ENCODE measurements at regions not wholly inside any gene's neighbourhood (a gene's known extent, or its start where the extent isn't known, plus 50 kb on each side); places are given as distances from the start of the nearest gene placed in this dataset.

- TF ChIP-seq CTCF (IDR thresholded peaks at IDR 0.05) (no peak), POLR2A (IDR thresholded peaks at IDR 0.05) (no peak)
- intact Hi-C loops (cut with DNase I) = no loop called here
- no peaks in the 10 kb centered on the region for H3K4me1 ChIP-seq
- 87 to 93% methylated on average over 4 of the region's 4 CpGs for WGBS, 2 donors
- no peak overlapping the region for H3K27ac ChIP-seq
- no peak for DNase-seq
- no peaks in the 10 kb centered on the region for H3K27me3 ChIP-seq
- H3K4me3 ChIP-seq (replicated peaks in 1 of 3) = no peak overlapping the region
- no peaks in the 10 kb centered on the region for H3K36me3 ChIP-seq
- no peaks in the 10 kb centered on the region for H3K9me3 ChIP-seq
Observed at GRCh38 chr2:195342061-195342460, 315.0 kb upstream of the SLC39A10 start.

GRCh38 chr2:195338856-195339255 lies 318.2 kb upstream of the SLC39A10 start:
- Histone ChIP-seq H3K27ac (no peak overlapping the region), H3K9me3 (no peaks in the 10 kb centered on the region), H3K4me3 (replicated peaks in 1 of 3) (no peak overlapping the region), H3K4me1 (no peaks in the 10 kb centered on the region), H3K36me3 (no peaks in the 10 kb centered on the region), H3K27me3 (no peaks in the 10 kb centered on the region)
- WGBS, 2 donors = 94 to 100% methylated on average over 1 of the region's 1 CpG
- TF ChIP-seq POLR2A (IDR thresholded peaks at IDR 0.05) (no peak), CTCF (IDR thresholded peaks at IDR 0.05) (no peak)
- intact Hi-C loops (cut with DNase I) = no loop called here
- no peak for DNase-seq

GRCh38 chr2:195337597-195337996 lies 319.4 kb upstream of the SLC39A10 start:
- Histone ChIP-seq H3K36me3 (no peaks in the 10 kb centered on the region), H3K27ac (no peak overlapping the region), H3K9me3 (no peaks in the 10 kb centered on the region), H3K27me3 (no peaks in the 10 kb centered on the region), H3K4me1 (no peaks in the 10 kb centered on the region), H3K4me3 (replicated peaks in 1 of 3) (no peak overlapping the region)
- TF ChIP-seq CTCF (IDR thresholded peaks at IDR 0.05) = no peak
- 71 to 89% methylated on average over 2 of the region's 2 CpGs for WGBS, 2 donors
- no peak for DNase-seq
- intact Hi-C loops (cut with DNase I) = no loop called here

- no peaks in the 10 kb centered on the region for H3K36me3 ChIP-seq
- no peaks in the 10 kb centered on the region for H3K27me3 ChIP-seq
- intact Hi-C loops (cut with DNase I) = no loop called here
- TF ChIP-seq CTCF (IDR thresholded peaks at IDR 0.05) (no peak), POLR2A (IDR thresholded peaks at IDR 0.05) (no peak)
- H3K4me3 ChIP-seq (replicated peaks in 1 of 3) = no peak overlapping the region
- H3K4me1 ChIP-seq = no peaks in the 10 kb centered on the region
- H3K27ac ChIP-seq = no peak overlapping the region
- DNase-seq = no peak
- no peaks in the 10 kb centered on the region for H3K9me3 ChIP-seq
Observed at GRCh38 chr2:195333869-195334268, 323.2 kb upstream of the SLC39A10 start.

- Histone ChIP-seq H3K27me3 (no peaks in the 10 kb centered on the region), H3K36me3 (no peaks in the 10 kb centered on the region), H3K4me1 (no peaks in the 10 kb centered on the region), H3K9me3 (no peaks in the 10 kb centered on the region), H3K27ac (no peak overlapping the region), H3K4me3 (replicated peaks in 1 of 3) (no peak overlapping the region)
- intact Hi-C loops (cut with DNase I) = no loop called here
- TF ChIP-seq POLR2A (IDR thresholded peaks at IDR 0.05) = no peak
- 77 to 84% methylated on average over 2 of the region's 2 CpGs for WGBS, 2 donors
- no peak for DNase-seq
Observed at GRCh38 chr2:195331966-195332365, 325.1 kb upstream of the SLC39A10 start.

GRCh38 chr2:195331129-195331528 lies 325.9 kb upstream of the SLC39A10 start:
- Histone ChIP-seq H3K36me3 (no peaks in the 10 kb centered on the region), H3K9me3 (no peaks in the 10 kb centered on the region), H3K27ac (no peak overlapping the region), H3K4me3 (replicated peaks in 1 of 3) (no peak overlapping the region), H3K27me3 (no peaks in the 10 kb centered on the region), H3K4me1 (no peaks in the 10 kb centered on the region)
- intact Hi-C loops (cut with DNase I) = no loop called here
- TF ChIP-seq POLR2A (IDR thresholded peaks at IDR 0.05) (no peak), CTCF (IDR thresholded peaks at IDR 0.05) (no peak)
- DNase-seq = no peak
- WGBS, 2 donors = 67 to 70% methylated on average over 1 of the region's 1 CpG
